ENCODE measurements at regions not wholly inside any gene's neighbourhood (a gene's known extent, or its start where the extent isn't known, plus 50 kb on each side); places are given as distances from the start of the nearest gene placed in this dataset.

- TF ChIP-seq, protein P1, sequence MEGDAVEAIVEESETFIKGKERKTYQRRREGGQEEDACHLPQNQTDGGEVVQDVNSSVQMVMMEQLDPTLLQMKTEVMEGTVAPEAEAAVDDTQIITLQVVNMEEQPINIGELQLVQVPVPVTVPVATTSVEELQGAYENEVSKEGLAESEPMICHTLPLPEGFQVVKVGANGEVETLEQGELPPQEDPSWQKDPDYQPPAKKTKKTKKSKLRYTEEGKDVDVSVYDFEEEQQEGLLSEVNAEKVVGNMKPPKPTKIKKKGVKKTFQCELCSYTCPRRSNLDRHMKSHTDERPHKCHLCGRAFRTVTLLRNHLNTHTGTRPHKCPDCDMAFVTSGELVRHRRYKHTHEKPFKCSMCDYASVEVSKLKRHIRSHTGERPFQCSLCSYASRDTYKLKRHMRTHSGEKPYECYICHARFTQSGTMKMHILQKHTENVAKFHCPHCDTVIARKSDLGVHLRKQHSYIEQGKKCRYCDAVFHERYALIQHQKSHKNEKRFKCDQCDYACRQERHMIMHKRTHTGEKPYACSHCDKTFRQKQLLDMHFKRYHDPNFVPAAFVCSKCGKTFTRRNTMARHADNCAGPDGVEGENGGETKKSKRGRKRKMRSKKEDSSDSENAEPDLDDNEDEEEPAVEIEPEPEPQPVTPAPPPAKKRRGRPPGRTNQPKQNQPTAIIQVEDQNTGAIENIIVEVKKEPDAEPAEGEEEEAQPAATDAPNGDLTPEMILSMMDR (IDR thresholded peaks at IDR 0.05), result no peak
- no peak for TF ChIP-seq POLR2A (IDR thresholded peaks at IDR 0.05)
These were observed 186.8 kb downstream of the RDH14 start for GRCh38 chr2:18373664-18374063.
